ENCODE measurements at regions not wholly inside any gene's neighbourhood (a gene's known extent, or its start where the extent isn't known, plus 50 kb on each side); places are given as distances from the start of the nearest gene placed in this dataset.

- no peak for TF ChIP-seq CTCF (IDR thresholded peaks at IDR 0.05)
- no peak for TF ChIP-seq POLR2A (IDR thresholded peaks at IDR 0.05)
These were observed 1027.9 kb upstream of the FAM98A start for GRCh38 chr2:34627003-34627402.

Data from prostate gland (tissue), 2 donors.